ENCODE measurements at regions not wholly inside any gene's neighbourhood (a gene's known extent, or its start where the extent isn't known, plus 50 kb on each side); places are given as distances from the start of the nearest gene placed in this dataset.
"Not testable (repeated sequence)": the region's sequence is repeated elsewhere in the genome, so short reads cannot be mapped to it uniquely, and the experiment has no call there.

GRCh38 chr5:152477536-152477935 lies 72.5 kb upstream of the NMUR2 start:
- Histone ChIP-seq H3K36me3 (replicated peaks in 1 of 2; ENCODE audit: control insufficient read depth in 1 of 2, insufficient read depth in 2 of 2, low read length in 2 of 2) (no peaks in the 10 kb centered on the region), H3K4me2 (replicated peaks; ENCODE audit: extremely low read depth, low read length, poor library complexity, severe bottlenecking) (no peak overlapping the region), H3K9me3 (replicated peaks in 1 of 2; ENCODE audit: control insufficient read depth in 1 of 2, insufficient read depth in 1 of 2, low read length in 2 of 2) (peaks cover 0 to 4% of the 10 kb centered on the region in 2 donors), H3K4me3 (replicated peaks in 1 of 3; ENCODE audit: low read depth in 2 of 3, low read length in 3 of 3) (no peak overlapping the region), H4K20me1 (ENCODE audit: insufficient read depth, low read length) (no peaks in the 10 kb centered on the region), H3K79me2 (ENCODE audit: insufficient read depth, low read length) (no peaks in the 10 kb centered on the region), H2AFZ (ENCODE audit: insufficient read depth, low read depth, low read length, poor library complexity, severe bottlenecking) (no peak overlapping the region), H3K27me3 (ENCODE audit: control insufficient read depth in 2 of 2, insufficient read depth in 2 of 2, low read length in 2 of 2) (no peaks in the 10 kb centered on the region), H3K9ac (ENCODE audit: insufficient read depth, low read length, poor library complexity, severe bottlenecking) (no peak overlapping the region), H3K4me1 (ENCODE audit: control insufficient read depth in 1 of 2, insufficient read depth in 2 of 2, low read length in 2 of 2) (no peaks in the 10 kb centered on the region), H3K27ac (ENCODE audit: low read depth in 1 of 2, low read length in 2 of 2) (no peak overlapping the region)
- intact Hi-C loops (cut with micrococcal nuclease): no loop called here
- no peak for DNase-seq
- Mint-ChIP-seq H3K27me3 (ENCODE audit: low read depth in 3 of 3) (peaks cover 0 to 3% (median 2%) of the 10 kb centered on the region in 3 donors), H3K4me3 (no peak overlapping the region), H3K36me3 (no peaks in the 10 kb centered on the region), H3K9me3 (peaks cover 3 to 12% (median 10%) of the 10 kb centered on the region in 7 donors), H3K4me1 (no peaks in the 10 kb centered on the region), H3K27ac (no peak overlapping the region)
- TF ChIP-seq, protein P1, sequence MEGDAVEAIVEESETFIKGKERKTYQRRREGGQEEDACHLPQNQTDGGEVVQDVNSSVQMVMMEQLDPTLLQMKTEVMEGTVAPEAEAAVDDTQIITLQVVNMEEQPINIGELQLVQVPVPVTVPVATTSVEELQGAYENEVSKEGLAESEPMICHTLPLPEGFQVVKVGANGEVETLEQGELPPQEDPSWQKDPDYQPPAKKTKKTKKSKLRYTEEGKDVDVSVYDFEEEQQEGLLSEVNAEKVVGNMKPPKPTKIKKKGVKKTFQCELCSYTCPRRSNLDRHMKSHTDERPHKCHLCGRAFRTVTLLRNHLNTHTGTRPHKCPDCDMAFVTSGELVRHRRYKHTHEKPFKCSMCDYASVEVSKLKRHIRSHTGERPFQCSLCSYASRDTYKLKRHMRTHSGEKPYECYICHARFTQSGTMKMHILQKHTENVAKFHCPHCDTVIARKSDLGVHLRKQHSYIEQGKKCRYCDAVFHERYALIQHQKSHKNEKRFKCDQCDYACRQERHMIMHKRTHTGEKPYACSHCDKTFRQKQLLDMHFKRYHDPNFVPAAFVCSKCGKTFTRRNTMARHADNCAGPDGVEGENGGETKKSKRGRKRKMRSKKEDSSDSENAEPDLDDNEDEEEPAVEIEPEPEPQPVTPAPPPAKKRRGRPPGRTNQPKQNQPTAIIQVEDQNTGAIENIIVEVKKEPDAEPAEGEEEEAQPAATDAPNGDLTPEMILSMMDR (IDR thresholded peaks at IDR 0.05): no peak
- 100% methylated on average over 1 of the region's 2 CpGs for WGBS (ENCODE audit: insufficient coverage)

- H3K27me3 Mint-ChIP-seq (ENCODE audit: low read depth in 3 of 3); H3K4me1 Mint-ChIP-seq; H3K36me3 ChIP-seq (replicated peaks in 1 of 2; ENCODE audit: control insufficient read depth in 1 of 2, insufficient read depth in 2 of 2, low read length in 2 of 2); H3K36me3 Mint-ChIP-seq; DNase-seq; H3K27ac ChIP-seq (ENCODE audit: low read depth in 1 of 2, low read length in 2 of 2); H2AFZ ChIP-seq (ENCODE audit: insufficient read depth, low read depth, low read length, poor library complexity, severe bottlenecking); H3K4me1 ChIP-seq (ENCODE audit: control insufficient read depth in 1 of 2, insufficient read depth in 2 of 2, low read length in 2 of 2); H3K4me2 ChIP-seq (replicated peaks; ENCODE audit: extremely low read depth, low read length, poor library complexity, severe bottlenecking); H4K20me1 ChIP-seq (ENCODE audit: insufficient read depth, low read length); H3K27ac Mint-ChIP-seq; H3K9ac ChIP-seq (ENCODE audit: insufficient read depth, low read length, poor library complexity, severe bottlenecking); H3K4me3 Mint-ChIP-seq; H3K79me2 ChIP-seq (ENCODE audit: insufficient read depth, low read length); H3K27me3 ChIP-seq (ENCODE audit: control insufficient read depth in 2 of 2, insufficient read depth in 2 of 2, low read length in 2 of 2); H3K4me3 ChIP-seq (replicated peaks in 1 of 3; ENCODE audit: low read depth in 2 of 3, low read length in 3 of 3); H3K9me3 ChIP-seq (replicated peaks in 1 of 2; ENCODE audit: control insufficient read depth in 1 of 2, insufficient read depth in 1 of 2, low read length in 2 of 2); intact Hi-C loops (cut with micrococcal nuclease): not testable (repeated sequence)
- H3K9me3 Mint-ChIP-seq: peaks cover 3 to 12% (median 10%) of the 10 kb centered on the region in 7 donors
- WGBS (ENCODE audit: insufficient coverage): 100% methylated on average over 19 of the region's 35 CpGs
These were observed 74.8 kb upstream of the NMUR2 start for GRCh38 chr5:152479866-152480265.

- H3K27me3 ChIP-seq (ENCODE audit: control insufficient read depth in 2 of 2, insufficient read depth in 2 of 2, low read length in 2 of 2); H3K4me1 Mint-ChIP-seq; H3K9me3 ChIP-seq (replicated peaks in 1 of 2; ENCODE audit: control insufficient read depth in 1 of 2, insufficient read depth in 1 of 2, low read length in 2 of 2); H3K4me2 ChIP-seq (replicated peaks; ENCODE audit: extremely low read depth, low read length, poor library complexity, severe bottlenecking); H3K27me3 Mint-ChIP-seq (ENCODE audit: low read depth in 3 of 3); H3K36me3 ChIP-seq (replicated peaks in 1 of 2; ENCODE audit: control insufficient read depth in 1 of 2, insufficient read depth in 2 of 2, low read length in 2 of 2); H3K4me3 ChIP-seq (replicated peaks in 1 of 3; ENCODE audit: low read depth in 2 of 3, low read length in 3 of 3); H3K27ac ChIP-seq (ENCODE audit: low read depth in 1 of 2, low read length in 2 of 2); H3K36me3 Mint-ChIP-seq; H3K4me1 ChIP-seq (ENCODE audit: control insufficient read depth in 1 of 2, insufficient read depth in 2 of 2, low read length in 2 of 2); H3K9ac ChIP-seq (ENCODE audit: insufficient read depth, low read length, poor library complexity, severe bottlenecking); H3K79me2 ChIP-seq (ENCODE audit: insufficient read depth, low read length); H3K4me3 Mint-ChIP-seq; H2AFZ ChIP-seq (ENCODE audit: insufficient read depth, low read depth, low read length, poor library complexity, severe bottlenecking); intact Hi-C loops (cut with micrococcal nuclease); DNase-seq; H4K20me1 ChIP-seq (ENCODE audit: insufficient read depth, low read length): not testable (repeated sequence)
- peak overlapping the region in 1 of 7 donors; percentile 52 for H3K27ac Mint-ChIP-seq
- WGBS (ENCODE audit: insufficient coverage): 94% methylated on average over 11 of the region's 12 CpGs
- peaks cover 3 to 13% (median 10%) of the 10 kb centered on the region in 7 donors for H3K9me3 Mint-ChIP-seq
These were observed 75.6 kb upstream of the NMUR2 start for GRCh38 chr5:152480677-152481076.
